KMS-11 (cell line): ENCODE measurements at regions not wholly inside any gene's neighbourhood (a gene's known extent, or its start where the extent isn't known, plus 50 kb on each side); places are given as distances from the start of the nearest gene placed in this dataset.

Source experiments
- H2AFZ ChIP-seq: fragments of 200-600 bp; sonication (generic); 2 replicates; pipeline ENCODE4 v1.6.1; 2016; ENCODE audit warnings: antibody characterized with exemption, mixed run types, low read depth
- H3K27ac ChIP-seq: fragments of 200-600 bp; sonication (generic); 2 replicates; pipeline ENCODE4 v1.6.1; 2016; ENCODE audit warnings: mild to moderate bottlenecking, mixed run types
- H3K27me3 ChIP-seq: fragments of 200-600 bp; sonication (generic); 2 replicates; pipeline ENCODE4 v1.6.1; 2017; ENCODE audit warnings: mild to moderate bottlenecking, low read depth, mixed run types, moderate library complexity; ENCODE audit not compliant: insufficient read depth
- H3K36me3 ChIP-seq: fragments of 200-600 bp; sonication (generic); 2 replicates; pipeline ENCODE4 v1.6.1; 2017; ENCODE audit warnings: mild to moderate bottlenecking, mixed run types; ENCODE audit not compliant: insufficient read depth
- H3K4me1 ChIP-seq: fragments of 200-600 bp; sonication (generic); 2 replicates; pipeline ENCODE4 v1.6.1; 2016; ENCODE audit warnings: mild to moderate bottlenecking, low read depth, mixed run types; ENCODE audit not compliant: poor library complexity, severe bottlenecking
- H3K4me2 ChIP-seq: fragments of 200-600 bp; sonication (generic); 2 replicates; pipeline ENCODE4 v1.7.0; 2016; ENCODE audit warnings: mild to moderate bottlenecking, mixed run types
- H3K4me3 ChIP-seq: fragments of 200-600 bp; sonication (generic); IDR thresholded peaks from 2 replicates; pipeline ENCODE4 v1.6.1; 2017; ENCODE audit warnings: low read depth, low read length, mixed read lengths; ENCODE audit not compliant: insufficient read depth
- H3K79me2 ChIP-seq: fragments of 200-600 bp; sonication (generic); 2 replicates; pipeline ENCODE4 v1.6.1; 2016; ENCODE audit warnings: low read depth, mixed run types; ENCODE audit not compliant: insufficient read depth
- H3K9ac ChIP-seq: fragments of 200-600 bp; sonication (generic); 2 replicates; pipeline ENCODE4 v1.6.1; 2016; ENCODE audit warnings: mild to moderate bottlenecking, mixed run types
- H4K20me1 ChIP-seq: fragments of 200-600 bp; sonication (generic); 2 replicates; pipeline ENCODE4 v1.6.1; 2016; ENCODE audit warnings: mild to moderate bottlenecking, mixed run types; ENCODE audit not compliant: insufficient read depth
- CTCF ChIP-seq: fragments of 200-600 bp; sonication (generic); conservative IDR thresholded peaks from 2 replicates; pipeline ENCODE4 v1.6.1; 2017; ENCODE audit warnings: low read depth, mild to moderate bottlenecking, antibody characterized with exemption, low read length, moderate library complexity, mixed read lengths

- Histone ChIP-seq H3K4me1 (no peaks in the 10 kb centered on the region), H3K4me2 (no peak overlapping the region), H3K36me3 (no peaks in the 10 kb centered on the region), H3K79me2 (no peaks in the 10 kb centered on the region), H3K27me3 (no peaks in the 10 kb centered on the region), H4K20me1 (no peaks in the 10 kb centered on the region), H3K4me3 (no peak overlapping the region), H3K27ac (no peak overlapping the region), H3K9ac (no peak overlapping the region), H2AFZ (no peak overlapping the region)
- TF ChIP-seq CTCF: no peak
Observed at GRCh38 chr11:109648804-109649203, 226.8 kb downstream of the C11orf87 start.

- no peak overlapping the region for H3K4me2 ChIP-seq
- H3K27me3 ChIP-seq: no peaks in the 10 kb centered on the region
- no peaks in the 10 kb centered on the region for H3K36me3 ChIP-seq
- no peak overlapping the region for H3K4me3 ChIP-seq
- no peak for TF ChIP-seq CTCF
- H3K27ac ChIP-seq: no peak overlapping the region
- H3K4me1 ChIP-seq: no peaks in the 10 kb centered on the region
- no peaks in the 10 kb centered on the region for H4K20me1 ChIP-seq
- H2AFZ ChIP-seq: no peak overlapping the region
- no peaks in the 10 kb centered on the region for H3K79me2 ChIP-seq
- H3K9ac ChIP-seq: no peak overlapping the region
Observed at GRCh38 chr11:109654091-109654490, 232.1 kb downstream of the C11orf87 start.

GRCh38 chr11:109658190-109658589 lies 236.2 kb downstream of the C11orf87 start:
- Histone ChIP-seq H3K4me2 (no peak overlapping the region), H3K27ac (no peak overlapping the region), H3K9ac (no peak overlapping the region), H3K4me3 (no peak overlapping the region), H3K36me3 (no peaks in the 10 kb centered on the region), H3K4me1 (no peaks in the 10 kb centered on the region), H3K79me2 (no peaks in the 10 kb centered on the region), H2AFZ (no peak overlapping the region), H4K20me1 (no peaks in the 10 kb centered on the region), H3K27me3 (no peaks in the 10 kb centered on the region)
- TF ChIP-seq CTCF: no peak

GRCh38 chr11:109667719-109668118 lies 245.7 kb downstream of the C11orf87 start:
- no peaks in the 10 kb centered on the region for H4K20me1 ChIP-seq
- no peak for TF ChIP-seq CTCF
- no peak overlapping the region for H3K4me2 ChIP-seq
- no peaks in the 10 kb centered on the region for H3K79me2 ChIP-seq
- no peak overlapping the region for H3K9ac ChIP-seq
- no peak overlapping the region for H2AFZ ChIP-seq
- no peaks in the 10 kb centered on the region for H3K4me1 ChIP-seq
- H3K27ac ChIP-seq: no peak overlapping the region
- no peak overlapping the region for H3K4me3 ChIP-seq
- H3K36me3 ChIP-seq: no peaks in the 10 kb centered on the region
- H3K27me3 ChIP-seq: no peaks in the 10 kb centered on the region
